ENCODE measurements at regions not wholly inside any gene's neighbourhood (a gene's known extent, or its start where the extent isn't known, plus 50 kb on each side); places are given as distances from the start of the nearest gene placed in this dataset.
"Not testable (repeated sequence)": the region's sequence is repeated elsewhere in the genome, so short reads cannot be mapped to it uniquely, and the experiment has no call there.

GRCh38 chr15:100721758-100722550, 119.6 kb downstream of the ASB7 start:
- peak; percentile 45 to 76 (median 65) for DNase-seq

GRCh38 chr15:100722551-100723314, 120.3 kb downstream of the ASB7 start:
- no peak for DNase-seq

- no peak for DNase-seq
These were observed 121.0 kb downstream of the ASB7 start for GRCh38 chr15:100723315-100723801.

GRCh38 chr15:100725121-100726069, 123.0 kb downstream of the ASB7 start:
- no peak for DNase-seq

GRCh38 chr15:100726070-100726420, 123.7 kb downstream of the ASB7 start:
- no peak for DNase-seq

GRCh38 chr15:100726421-100727190, 124.2 kb downstream of the ASB7 start:
- DNase-seq: no peak

- no peak for DNase-seq
These were observed 125.0 kb downstream of the ASB7 start for GRCh38 chr15:100727291-100727851.

GRCh38 chr15:100728371-100729201, 126.2 kb downstream of the ASB7 start:
- no peak for DNase-seq

GRCh38 chr15:100729461-100729860, 127.1 kb downstream of the ASB7 start:
- no peak for DNase-seq

- no peak for DNase-seq
These were observed 127.7 kb downstream of the ASB7 start for GRCh38 chr15:100730129-100730528.

GRCh38 chr15:100730655-100731266, 128.4 kb downstream of the ASB7 start:
- no peak for DNase-seq

- no peak for DNase-seq
These were observed 129.1 kb downstream of the ASB7 start for GRCh38 chr15:100731267-100732152.

GRCh38 chr15:100732211-100733055, 130.0 kb downstream of the ASB7 start:
- no peak for DNase-seq

GRCh38 chr15:100733101-100733842, 130.9 kb downstream of the ASB7 start:
- no peak for DNase-seq

- not testable (repeated sequence) for DNase-seq
These were observed 131.4 kb downstream of the ASB7 start for GRCh38 chr15:100733843-100734185.

- peak in 2 of 3 experiments; percentile 31 to 38 for DNase-seq
These were observed 132.2 kb downstream of the ASB7 start for GRCh38 chr15:100734586-100734985.
